Thoracic aorta (tissue), 2 donors: ENCODE measurements at regions not wholly inside any gene's neighbourhood (a gene's known extent, or its start where the extent isn't known, plus 50 kb on each side); places are given as distances from the start of the nearest gene placed in this dataset.

ENCODE experiments used
- ATAC-seq: fragments of 150-250 bp; one replicate; pipeline ENCODE4 v1.8.0; 2017; ENCODE audit warnings: low read depth; ENCODE audit not compliant: insufficient number of reproducible peaks, low FRiP score
- DNase-seq: peaks from one replicate; pipeline ENCODE4 v3.0.0-alpha.2; 2020; ENCODE audit warnings: low spot score
- H3K27ac ChIP-seq, 2 donors: fragments of 200-600 bp; sonication (generic); 1 replicate in 1 of 2; 2 replicates in 1 of 2; pipeline ENCODE4 v1.5.1; 2016; ENCODE audit warnings: mild to moderate bottlenecking in 2 of 2, moderate library complexity in 2 of 2
- H3K27me3 ChIP-seq: fragments of 200-600 bp; sonication (generic); replicated peaks from 2 replicates; pipeline ENCODE4 v1.6.0; 2016; ENCODE audit warnings: mild to moderate bottlenecking; ENCODE audit not compliant: insufficient read depth
- H3K36me3 ChIP-seq: fragments of 200-600 bp; sonication (generic); one replicate; pipeline ENCODE4 v1.5.1; 2016
- H3K4me1 ChIP-seq, 2 donors: fragments of 200-600 bp; sonication (generic); 1 replicate in 1 of 2; 2 replicates in 1 of 2; pipeline versions ENCODE4 v1.5.1 to v1.6.0; 2016; ENCODE audit warnings: low read depth in 2 of 2, mild to moderate bottlenecking in 1 of 2; ENCODE audit not compliant: control insufficient read depth in 1 of 2
- H3K4me3 ChIP-seq: fragments of 200-600 bp; sonication (generic); 2 replicates; pipeline ENCODE4 v1.5.1; 2016; ENCODE audit warnings: mild to moderate bottlenecking
- H3K9me3 ChIP-seq: fragments of 200-600 bp; sonication (generic); 2 replicates; pipeline ENCODE4 v1.5.1; 2016
- TF ChIP-seq, protein P1 (sequence below): fragments of 200-600 bp; sonication (generic); IDR thresholded peaks from one replicate; pipeline ENCODE4 v1.5.1; 2019; ENCODE audit warnings: antibody characterized with exemption

DNA sequence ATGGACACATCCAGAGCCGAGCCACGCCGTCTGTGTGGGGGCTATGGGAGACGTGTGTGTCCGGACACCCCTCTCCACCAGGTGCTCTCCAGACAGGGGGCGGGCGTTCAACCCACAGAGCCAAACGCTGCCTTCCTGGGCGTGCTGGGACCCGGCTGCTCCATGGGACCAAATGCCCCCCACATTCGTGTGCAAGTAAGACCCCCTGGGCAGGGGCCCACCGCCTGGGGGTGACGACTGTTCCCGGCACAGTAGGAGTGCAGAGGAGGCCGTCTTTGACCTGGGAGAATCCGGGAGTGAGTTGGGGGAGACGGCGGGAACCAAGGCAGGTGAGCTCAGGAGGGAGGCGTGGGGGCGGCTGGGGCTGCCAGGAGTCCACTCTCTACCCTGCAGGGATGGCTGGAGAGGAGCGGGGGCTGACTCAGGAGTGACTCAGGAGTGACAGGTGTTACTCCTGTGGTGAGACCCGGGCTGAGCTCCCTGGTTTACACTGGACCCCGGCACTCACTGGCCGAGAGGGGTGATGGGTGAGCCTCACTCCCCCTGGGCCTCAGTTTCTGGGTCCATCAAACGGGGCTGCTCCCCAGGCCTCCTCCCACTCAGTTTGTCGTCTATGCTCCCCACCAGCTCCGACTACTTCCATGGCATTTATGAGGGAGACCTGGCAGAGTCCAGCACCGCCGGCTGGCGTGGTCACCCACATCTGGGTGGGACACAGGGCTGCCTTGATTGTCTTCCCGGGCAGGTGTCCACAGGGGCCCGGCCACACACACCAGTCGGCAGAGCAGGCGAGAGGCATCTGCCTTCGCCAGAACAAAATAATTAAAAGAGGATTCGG lies 95.0 kb downstream of the MICALL2 start:
- Histone ChIP-seq H3K27ac (no peak overlapping the region), H3K9me3 (peaks cover 3% of the 10 kb centered on the region), H3K27me3 (peaks cover 12% of the 10 kb centered on the region), H3K4me1 (no peaks in the 10 kb centered on the region), H3K4me3 (no peak overlapping the region), H3K36me3 (no peaks in the 10 kb centered on the region)
- DNase-seq = no peak
- ATAC-seq = no peak
- TF ChIP-seq, protein P1, sequence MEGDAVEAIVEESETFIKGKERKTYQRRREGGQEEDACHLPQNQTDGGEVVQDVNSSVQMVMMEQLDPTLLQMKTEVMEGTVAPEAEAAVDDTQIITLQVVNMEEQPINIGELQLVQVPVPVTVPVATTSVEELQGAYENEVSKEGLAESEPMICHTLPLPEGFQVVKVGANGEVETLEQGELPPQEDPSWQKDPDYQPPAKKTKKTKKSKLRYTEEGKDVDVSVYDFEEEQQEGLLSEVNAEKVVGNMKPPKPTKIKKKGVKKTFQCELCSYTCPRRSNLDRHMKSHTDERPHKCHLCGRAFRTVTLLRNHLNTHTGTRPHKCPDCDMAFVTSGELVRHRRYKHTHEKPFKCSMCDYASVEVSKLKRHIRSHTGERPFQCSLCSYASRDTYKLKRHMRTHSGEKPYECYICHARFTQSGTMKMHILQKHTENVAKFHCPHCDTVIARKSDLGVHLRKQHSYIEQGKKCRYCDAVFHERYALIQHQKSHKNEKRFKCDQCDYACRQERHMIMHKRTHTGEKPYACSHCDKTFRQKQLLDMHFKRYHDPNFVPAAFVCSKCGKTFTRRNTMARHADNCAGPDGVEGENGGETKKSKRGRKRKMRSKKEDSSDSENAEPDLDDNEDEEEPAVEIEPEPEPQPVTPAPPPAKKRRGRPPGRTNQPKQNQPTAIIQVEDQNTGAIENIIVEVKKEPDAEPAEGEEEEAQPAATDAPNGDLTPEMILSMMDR = no peak

DNA sequence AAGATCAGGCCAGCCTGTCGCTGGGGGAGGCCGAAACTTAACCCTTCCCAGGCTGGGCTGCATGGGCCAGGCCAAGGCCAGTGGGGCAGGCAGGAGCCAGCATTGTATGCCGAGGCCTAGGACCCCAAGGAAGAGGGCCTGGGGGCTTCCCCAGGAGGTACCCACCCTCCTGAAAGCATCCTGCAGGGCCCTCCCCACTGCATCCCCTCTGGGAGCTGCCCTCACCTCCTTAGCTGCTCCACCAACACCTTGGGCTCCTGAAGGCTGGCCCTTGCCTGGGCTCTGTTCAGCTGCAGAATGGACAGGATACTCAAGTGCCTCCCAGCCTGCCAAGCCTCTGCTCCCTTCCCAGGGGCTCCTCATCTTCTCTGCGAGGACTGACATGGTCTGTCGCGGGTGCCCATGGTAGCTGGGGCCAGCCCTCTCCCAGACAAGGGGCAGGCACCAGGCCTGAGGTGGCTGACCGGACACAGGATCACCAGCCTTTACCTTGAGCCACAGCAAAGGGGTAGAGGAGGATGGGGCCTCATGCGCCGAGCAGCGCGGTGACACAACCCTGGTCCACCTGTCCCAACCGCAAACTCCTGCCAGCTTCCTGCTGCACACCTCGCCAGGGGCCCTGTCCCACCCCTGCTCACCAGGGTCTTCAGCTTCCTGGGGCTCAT lies 94.2 kb downstream of the MICALL2 start:
- no peak overlapping the region for H3K4me3 ChIP-seq
- no peaks in the 10 kb centered on the region for H3K36me3 ChIP-seq
- ATAC-seq = no peak
- H3K4me1 ChIP-seq = no peaks in the 10 kb centered on the region
- DNase-seq = no peak
- no peak overlapping the region for H3K27ac ChIP-seq
- peaks cover 12% of the 10 kb centered on the region for H3K27me3 ChIP-seq
- TF ChIP-seq, protein P1 = no peak
- peaks cover 3% of the 10 kb centered on the region for H3K9me3 ChIP-seq

DNA sequence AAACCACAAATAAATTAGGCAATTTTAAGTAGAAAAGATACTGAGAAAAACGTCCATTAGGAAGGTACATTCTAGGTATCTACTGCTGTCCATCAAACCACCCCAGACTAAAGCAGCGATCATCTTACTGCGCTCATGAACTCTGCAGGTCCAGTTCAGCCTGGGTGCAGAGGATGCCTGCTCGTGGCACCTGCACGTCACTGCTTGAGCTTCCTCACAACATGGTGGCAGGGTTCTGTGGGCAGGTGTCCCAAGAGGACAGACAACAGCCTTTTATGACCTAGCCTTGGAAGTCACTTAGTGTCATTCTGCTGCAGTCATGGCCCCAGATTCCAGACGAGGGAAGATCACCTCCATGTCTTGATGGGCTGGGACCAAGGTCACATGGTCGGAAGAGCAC lies 93.4 kb downstream of the MICALL2 start:
- Histone ChIP-seq H3K36me3 (no peaks in the 10 kb centered on the region), H3K9me3 (peaks cover 3% of the 10 kb centered on the region), H3K4me1 (no peaks in the 10 kb centered on the region), H3K27me3 (peaks cover 12% of the 10 kb centered on the region), H3K27ac (no peak overlapping the region), H3K4me3 (no peak overlapping the region)
- TF ChIP-seq, protein P1 = no peak
- DNase-seq (no peak), ATAC-seq (no peak)

DNA sequence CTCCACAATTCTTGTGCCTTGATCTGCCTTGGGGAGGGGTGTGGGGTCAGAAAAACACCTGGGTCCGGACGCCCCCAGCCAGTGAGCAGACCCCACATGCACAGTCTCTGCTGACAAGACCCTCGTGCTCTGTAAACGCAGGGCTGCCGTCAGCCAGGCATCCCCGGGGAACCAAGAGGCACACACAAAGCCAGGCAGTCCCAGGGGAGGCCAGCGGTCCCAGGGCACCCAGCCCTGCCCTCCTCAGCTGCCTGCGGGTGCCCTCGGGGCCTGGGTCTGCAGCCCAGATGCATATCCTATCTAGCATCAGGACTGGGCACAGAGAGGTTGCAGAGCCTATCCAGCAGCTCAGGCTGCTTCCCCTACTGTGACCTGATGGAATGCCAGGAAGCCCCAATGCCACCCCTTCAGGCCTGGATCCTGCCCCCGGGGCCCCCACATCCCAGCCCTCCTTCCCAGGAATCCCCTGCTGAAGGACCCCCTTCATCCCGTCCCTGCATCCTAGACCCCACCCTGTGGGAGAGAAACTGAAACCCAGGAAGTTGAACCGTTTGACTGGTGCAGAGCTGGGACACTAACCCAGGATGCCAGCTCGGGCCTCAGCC lies 92.4 kb downstream of the MICALL2 start:
- no peak for DNase-seq
- peaks cover 12% of the 10 kb centered on the region for H3K27me3 ChIP-seq

More for the DNA sequence above, 92.4 kb downstream of the MICALL2 start:
- Histone ChIP-seq H3K4me3 (no peak overlapping the region), H3K36me3 (no peaks in the 10 kb centered on the region), H3K4me1 (no peaks in the 10 kb centered on the region), H3K27ac (no peak overlapping the region), H3K9me3 (peaks cover 3% of the 10 kb centered on the region)
- no peak for ATAC-seq
- TF ChIP-seq, protein P1 = no peak
